ENCODE measurements at regions not wholly inside any gene's neighbourhood (a gene's known extent, or its start where the extent isn't known, plus 50 kb on each side); places are given as distances from the start of the nearest gene placed in this dataset.

- no peak for TF ChIP-seq CTCF (conservative IDR thresholded peaks at IDR 0.05)
- no peak overlapping the region for H3K27ac ChIP-seq
Observed at GRCh38 chr1:165112260-165112659, 244.3 kb downstream of the LMX1A start.

- H3K27ac ChIP-seq: no peak overlapping the region
- 0 out of 2 replicates have a peak, but pooled peaks have one; percentile 9 for TF ChIP-seq CTCF (conservative IDR thresholded peaks at IDR 0.05)
Observed at GRCh38 chr1:165109013-165109412, 247.5 kb downstream of the LMX1A start.

GRCh38 chr1:165092542-165093162 is 263.9 kb downstream of the LMX1A start:
- peak overlapping the region; percentile 77 for H3K27ac ChIP-seq

- no peak overlapping the region for H3K27ac ChIP-seq
- TF ChIP-seq CTCF (conservative IDR thresholded peaks at IDR 0.05): no peak
Observed at GRCh38 chr1:165080253-165080896, 276.1 kb downstream of the LMX1A start.

- H3K27ac ChIP-seq: no peak overlapping the region
Observed at GRCh38 chr1:165078391-165078790, 278.1 kb downstream of the LMX1A start.

GRCh38 chr1:165075725-165076370 is 280.7 kb downstream of the LMX1A start:
- peak overlapping the region; percentile 31; the same call in 1 of the 2 replicates for H3K27ac ChIP-seq
- peak; percentile 89 for TF ChIP-seq CTCF (conservative IDR thresholded peaks at IDR 0.05)

More at GRCh38 chr1:165078391-165078790, 278.1 kb downstream of the LMX1A start:
- TF ChIP-seq CTCF (conservative IDR thresholded peaks at IDR 0.05): no peak

GRCh38 chr1:165073185-165074007 is 283.1 kb downstream of the LMX1A start:
- TF ChIP-seq CTCF (conservative IDR thresholded peaks at IDR 0.05): peak; percentile 88
- no peak overlapping the region for H3K27ac ChIP-seq

Measured in VCaP (cell line).